Stimulated activated CD4-positive, alpha-beta T cell treated with anti-CD3 and anti-CD28 coated beads, Interleukin-1b, Interleukin-23, amount 100 ng/mL, for 24 hours (primary cell): ENCODE measurements at regions not wholly inside any gene's neighbourhood (a gene's known extent, or its start where the extent isn't known, plus 50 kb on each side); places are given as distances from the start of the nearest gene placed in this dataset.

Source experiments
- DNase-seq, 4 experiments: peaks; one replicate each; pipeline ENCODE4 v3.0.0-alpha.2; 2020; ENCODE audit warnings: low read depth in 4 of 4, low spot score in 1 of 4

DNA sequence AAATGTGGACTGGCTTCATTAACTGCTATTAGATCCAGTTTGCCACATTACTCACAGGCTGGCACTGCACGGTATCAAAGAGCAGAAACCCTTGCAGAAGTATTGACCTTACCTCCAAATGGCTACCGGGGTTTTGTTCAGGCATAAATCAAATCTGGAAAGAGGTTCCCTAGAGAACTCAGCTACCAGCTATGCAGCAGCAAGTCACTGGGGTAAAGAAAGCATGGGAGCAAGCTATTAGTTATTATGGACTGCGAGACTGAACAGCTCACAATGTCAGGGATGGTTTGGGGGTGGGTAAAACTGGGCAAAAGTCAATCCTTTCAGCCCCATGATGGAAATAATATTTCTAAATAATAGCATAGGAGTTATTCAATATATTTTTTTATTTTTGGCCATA is 128.1 kb downstream of the FANCF start:
- DNase-seq = no peak

DNA sequence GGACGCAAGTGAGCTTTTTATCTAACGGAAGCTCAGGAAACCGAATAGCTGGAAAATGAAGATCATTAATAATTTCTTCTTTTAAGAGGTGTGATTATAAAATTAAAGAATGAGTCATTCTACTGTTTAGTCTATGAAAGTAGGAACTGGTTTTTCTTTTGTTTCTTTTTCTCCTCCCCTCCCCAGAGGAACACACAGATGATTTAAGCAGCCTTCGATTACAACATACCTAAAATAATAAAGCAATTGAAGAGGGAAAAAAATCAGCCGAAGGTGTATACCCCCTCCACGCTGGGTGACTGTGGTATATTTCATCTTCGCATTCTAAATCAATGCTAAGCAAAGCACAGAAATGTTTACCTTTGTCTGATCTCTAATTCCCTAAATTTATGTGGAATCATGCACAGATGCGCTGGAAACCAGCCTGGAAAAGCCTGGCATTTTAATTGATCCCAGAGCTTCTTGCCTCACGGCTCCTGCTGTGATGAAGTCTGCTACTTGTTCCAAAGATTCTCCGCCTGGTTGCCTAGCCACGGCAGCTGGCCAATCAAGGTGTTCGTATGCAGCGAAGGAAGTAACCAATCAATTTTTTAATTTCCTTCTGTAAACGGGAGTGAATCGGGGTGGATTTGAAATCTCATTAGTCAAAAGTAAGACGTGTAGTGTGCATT is 133.9 kb downstream of the FANCF start:
- no peak for DNase-seq

DNA sequence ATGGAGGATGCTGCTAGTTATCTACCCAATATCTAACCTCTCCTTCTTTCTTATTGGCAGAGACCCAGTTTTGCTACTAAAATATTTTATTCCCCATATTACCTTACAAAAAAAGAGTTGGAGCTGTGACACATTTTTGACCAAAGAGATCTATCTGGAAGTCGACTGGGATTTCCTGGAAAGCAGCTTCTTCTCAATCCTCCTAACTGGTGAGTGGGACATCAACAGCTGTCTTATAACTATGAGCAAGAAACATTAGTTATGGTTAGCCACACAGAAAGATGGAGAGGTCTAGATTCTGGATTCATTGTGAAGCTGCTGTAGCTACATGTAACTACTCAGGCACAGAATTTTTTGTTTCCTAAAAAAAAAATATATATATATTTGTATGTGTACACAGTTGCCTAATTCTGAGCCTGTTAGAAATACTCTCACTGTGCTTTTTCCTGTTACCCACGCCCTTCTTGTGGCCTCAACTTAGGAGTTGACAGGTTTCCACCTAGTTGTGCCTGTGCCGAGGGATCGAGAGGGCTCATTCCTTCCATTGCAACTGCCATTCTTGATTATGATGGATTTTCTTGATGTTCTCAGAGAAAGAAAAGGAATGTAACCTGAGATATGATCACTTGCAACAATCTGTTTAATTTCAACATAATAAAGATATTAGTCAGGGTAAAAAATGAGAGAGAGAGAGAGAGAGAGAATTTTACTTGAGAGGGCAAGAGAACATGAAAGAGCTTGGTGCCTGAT is 142.0 kb downstream of the SLC17A6 start:
- DNase-seq = no peak

DNA sequence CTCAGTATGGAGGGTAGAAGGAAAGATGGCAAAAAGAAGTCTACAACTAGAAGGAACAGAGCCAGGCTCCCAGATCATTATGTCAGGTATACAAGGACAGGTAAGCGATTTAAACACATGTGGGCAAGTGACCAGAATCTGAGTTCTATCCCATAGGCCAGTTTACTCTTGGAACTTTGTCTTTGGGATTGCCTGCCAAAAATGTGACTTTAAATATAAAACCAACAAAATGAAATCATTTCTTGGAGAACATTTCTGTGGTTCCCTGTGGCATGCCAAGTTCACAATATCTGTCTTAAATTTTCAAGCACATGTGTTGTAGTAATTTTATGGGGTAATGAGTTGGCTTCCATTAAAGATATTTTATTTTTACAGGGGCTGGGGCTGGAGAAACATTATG is 141.0 kb downstream of the SLC17A6 start:
- DNase-seq = no peak

DNA sequence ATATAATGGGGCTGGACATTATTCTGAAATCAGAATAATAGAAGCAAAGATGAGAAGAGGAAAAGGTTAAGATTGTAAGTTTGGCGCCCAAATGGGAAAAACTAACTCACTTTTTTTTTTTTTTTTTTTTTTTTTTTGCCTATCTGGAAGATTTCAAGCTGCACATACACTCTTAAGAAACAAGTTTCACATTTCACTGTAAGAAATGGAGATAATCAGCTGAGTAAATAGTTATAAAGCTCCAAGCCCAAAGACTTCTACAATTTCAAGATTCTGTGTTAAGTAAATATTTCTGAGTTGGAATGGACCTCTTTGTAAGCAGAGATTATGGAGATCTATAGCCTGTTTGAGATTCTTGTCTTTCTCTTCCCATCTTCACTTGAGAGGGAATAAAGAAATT is 140.0 kb downstream of the SLC17A6 start:
- no peak for DNase-seq

DNA sequence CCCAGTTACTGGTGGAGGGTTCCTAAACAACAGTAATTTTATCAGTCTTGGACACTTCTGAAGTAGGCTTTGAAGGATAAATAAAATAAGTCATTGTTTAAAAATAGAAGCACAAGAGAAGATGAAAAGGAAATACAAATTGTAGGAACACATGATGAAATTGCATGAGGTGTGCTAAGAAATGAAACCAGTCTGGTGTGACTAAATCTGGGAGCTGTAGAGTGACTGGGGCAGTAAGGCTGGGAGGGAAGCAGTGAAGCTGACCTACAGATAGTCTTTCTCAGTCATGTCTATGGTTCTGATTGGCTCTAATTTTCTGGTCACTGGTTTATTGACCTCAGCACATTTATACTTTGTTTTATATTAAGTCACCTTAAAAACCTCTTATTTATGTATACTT is 139.1 kb downstream of the SLC17A6 start:
- DNase-seq = no peak

DNA sequence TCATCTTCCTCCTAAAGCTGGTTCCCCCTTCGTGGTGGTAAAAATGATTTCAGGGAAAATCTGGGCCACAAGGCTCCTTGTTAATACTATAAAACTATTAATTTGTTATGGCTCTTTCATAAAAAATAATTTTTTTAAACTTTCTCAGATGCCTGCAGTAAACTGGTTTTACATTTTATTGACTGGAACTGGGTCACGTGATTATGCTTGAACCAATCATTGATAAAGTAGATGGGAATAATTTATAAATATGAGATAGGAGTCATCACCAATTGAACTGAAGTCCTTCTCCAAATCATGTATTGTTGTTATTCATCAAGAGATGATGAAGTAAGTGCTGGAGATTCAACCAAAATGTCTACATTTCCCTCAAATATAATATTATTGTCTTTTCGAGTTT is 138.4 kb downstream of the SLC17A6 start:
- no peak for DNase-seq

DNA sequence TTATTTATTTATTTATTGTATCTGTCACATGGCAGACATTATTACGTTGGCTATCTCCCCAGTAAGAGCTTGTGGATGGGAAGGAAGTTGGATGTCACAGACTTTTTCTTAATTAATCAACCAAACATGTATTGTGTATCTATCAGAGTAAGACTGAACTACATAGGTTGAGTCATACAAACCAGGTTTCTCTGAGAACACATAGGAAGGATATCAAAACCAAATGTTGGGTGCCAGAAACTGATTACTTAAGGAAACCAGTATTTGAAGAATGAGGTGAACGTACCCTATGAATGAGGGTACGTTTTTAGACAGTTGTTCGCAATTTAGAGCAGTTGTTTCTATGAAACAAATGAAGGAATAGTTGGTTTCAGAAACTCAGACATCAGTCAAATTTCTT is 136.4 kb downstream of the SLC17A6 start:
- no peak for DNase-seq

DNA sequence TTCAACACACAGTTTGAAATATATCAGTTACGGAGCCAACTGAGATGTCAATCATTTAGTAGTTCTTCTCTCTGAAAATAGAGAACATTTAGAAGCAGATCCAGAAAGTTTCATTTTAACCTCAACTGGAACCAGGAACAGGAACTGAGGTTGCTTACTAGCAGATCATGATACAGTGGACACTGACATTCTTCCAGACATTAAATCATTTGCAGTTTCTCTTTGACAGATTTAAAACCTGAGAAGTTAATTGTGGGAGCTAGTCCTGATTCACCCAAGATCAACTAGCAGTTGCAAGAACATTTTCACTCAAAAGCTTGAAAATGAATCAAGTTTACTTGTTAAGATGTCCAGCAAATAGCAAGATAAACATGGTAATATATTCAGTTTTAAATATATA is 135.4 kb downstream of the SLC17A6 start:
- no peak for DNase-seq

DNA sequence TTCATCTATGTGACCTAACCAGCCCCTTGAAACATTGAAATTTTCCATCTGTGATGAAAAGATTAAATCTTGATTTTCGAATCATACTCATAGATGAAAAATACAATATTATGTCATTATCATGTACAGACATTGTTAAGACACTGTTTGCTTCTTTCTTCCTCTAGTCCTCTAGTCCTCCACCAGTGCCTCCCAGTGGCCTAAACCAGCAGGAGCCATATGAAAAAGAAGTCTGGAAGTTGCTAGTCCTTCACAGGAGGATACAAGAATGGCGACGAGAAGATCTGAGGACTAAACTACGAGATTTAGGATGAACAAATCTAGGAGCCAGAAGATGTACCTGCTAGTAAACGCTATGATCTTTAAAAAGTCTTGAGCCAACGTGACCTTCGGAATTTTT is 134.1 kb downstream of the SLC17A6 start:
- no peak for DNase-seq

DNA sequence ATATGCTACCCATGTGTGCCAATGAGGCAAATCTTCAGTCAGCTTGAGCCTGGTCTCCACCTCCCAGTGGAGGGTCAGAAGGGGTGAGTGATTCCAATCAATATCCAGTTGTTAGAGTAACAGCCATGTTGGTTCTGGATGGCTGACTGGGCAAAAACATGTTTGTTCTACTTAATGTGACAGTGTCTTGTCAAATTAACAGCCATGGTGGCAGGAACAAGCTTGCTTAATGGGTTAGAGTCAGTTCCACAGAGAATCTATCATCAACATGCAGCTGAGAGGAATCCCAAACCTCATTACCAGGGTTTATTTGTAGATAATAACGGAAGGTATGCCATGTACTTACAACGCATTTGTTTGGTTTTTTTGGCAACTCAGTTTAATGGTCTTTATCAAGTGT is 133.2 kb downstream of the SLC17A6 start:
- no peak for DNase-seq

DNA sequence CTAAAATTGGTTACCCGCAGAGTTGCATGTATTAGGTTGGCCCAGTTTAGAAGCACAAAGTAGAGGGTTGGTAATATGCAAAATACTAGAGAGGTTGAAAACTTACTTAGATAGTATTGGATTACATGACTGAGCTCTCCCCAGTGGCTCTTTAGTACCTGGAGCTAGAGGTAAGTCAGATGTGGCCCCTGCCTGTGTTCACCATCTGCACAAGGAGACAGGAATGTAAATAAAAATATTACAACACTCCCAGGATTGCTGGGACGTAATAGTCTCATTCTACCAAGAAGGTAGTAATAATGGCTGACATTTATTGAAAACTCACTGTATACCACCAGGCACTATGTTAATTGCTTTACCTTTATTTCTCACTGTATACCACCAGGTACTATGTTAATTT is 129.6 kb downstream of the SLC17A6 start:
- no peak for DNase-seq

DNA sequence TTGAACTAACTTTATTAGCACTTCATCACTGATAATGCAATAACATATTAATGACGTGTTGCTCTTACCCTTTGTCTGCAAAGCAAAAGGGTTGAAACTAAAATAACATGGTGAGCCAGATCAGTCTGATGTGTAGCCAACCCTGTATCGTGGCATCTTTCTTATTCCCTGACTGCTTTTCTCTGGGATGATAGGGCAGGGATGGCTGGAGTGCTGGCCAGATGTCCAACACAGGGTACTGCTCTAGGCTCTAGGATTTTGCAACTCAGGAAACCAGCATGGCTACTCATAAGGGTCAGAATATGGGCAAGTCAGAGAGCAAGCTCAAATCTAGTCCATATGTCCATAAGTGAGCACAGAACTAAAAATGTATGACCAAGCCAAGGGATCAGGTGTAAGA is 129.1 kb downstream of the SLC17A6 start:
- DNase-seq = no peak

DNA sequence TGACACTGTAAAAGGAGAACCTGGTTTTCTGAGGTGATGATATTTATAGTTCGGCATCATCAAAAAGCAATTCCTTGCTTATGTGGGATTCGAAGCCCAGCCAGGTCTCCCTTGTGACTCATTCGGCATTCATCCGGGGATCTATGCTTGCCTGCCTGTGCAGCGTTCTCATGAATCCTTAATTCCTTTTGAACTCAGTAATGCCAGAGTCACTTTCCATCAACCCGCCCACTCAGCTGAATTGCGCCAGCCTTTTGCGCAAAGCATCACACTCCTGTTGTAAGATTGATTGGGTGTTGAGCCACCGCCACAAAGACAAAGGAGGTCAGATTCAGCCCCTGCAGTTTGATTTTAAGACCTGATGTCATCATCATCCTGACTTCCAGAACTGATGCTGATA is 128.6 kb downstream of the SLC17A6 start:
- DNase-seq = no peak

DNA sequence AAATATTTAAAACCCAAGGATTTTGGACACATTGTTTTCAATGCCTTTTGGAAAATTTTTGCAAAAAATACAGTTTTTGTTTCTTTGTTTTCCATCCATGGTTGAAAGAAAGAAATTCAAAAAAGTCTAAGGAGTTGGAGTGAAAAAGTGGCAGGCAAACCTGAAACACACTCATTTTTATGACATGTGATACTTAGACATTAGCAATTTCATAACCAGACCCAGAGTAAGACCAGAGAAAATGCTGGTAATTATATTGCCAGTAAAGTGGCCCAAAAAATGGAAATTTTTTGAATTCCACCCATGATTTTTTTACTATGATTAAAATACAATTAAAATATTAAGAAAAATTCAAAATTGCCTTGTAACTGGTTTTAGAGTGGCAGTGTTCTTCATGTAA is 128.2 kb downstream of the SLC17A6 start:
- no peak for DNase-seq

DNA sequence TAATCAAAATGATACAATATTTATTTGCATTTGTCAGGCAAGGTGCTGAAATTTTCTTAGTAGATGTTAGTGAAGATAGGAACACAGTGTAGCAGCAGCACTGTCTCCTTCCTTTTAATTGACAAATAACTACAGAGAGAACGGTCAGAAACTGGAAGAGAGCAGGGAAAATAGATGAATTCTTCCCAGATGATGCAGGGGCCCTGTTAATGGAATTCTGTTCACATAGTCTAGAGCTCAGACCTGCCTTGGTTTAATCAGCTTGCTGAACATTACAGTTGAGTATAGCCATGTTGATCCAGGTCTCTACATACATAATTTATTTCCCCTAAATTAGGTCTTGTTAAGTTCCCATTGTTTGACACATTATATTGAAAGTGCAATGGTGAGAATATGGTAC is 127.4 kb downstream of the SLC17A6 start:
- no peak for DNase-seq

DNA sequence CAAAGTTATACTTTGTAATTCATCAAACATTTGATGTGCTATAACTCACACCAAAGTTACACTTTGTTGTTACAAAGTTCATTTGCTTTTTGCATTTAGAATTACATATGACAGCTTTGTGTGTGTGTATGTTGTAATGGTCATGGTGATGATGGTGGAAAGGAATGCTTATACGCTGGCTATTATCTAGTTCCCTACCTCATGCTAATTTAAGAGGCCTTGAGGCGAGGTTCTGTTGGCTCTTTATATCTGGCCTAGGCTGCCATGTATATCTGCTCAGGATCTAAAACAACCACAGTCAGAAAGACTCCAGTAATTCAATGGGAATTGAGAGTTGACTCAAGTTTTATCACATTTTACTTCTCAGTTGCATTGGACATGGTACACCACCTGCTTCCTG is 123.4 kb downstream of the SLC17A6 start:
- DNase-seq = no peak

DNA sequence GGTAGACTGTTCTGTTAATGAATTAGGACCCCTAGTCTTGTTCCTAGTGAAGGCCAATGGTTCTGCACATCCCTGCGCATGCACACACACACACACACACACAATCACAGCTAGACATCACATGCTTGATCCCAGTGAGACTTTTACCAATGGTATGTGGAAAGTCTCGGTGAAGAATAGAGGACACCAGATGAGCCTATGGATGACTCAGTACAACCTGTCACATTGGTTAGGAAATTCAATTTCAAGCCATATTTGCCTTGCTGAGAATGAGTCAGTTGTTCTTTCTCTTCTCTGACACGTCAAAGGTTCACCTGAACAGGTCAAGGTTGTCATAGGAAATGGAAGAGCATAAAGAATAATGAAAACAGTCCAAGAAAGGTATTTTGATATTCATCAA is 122.0 kb downstream of the SLC17A6 start:
- DNase-seq = no peak

DNA sequence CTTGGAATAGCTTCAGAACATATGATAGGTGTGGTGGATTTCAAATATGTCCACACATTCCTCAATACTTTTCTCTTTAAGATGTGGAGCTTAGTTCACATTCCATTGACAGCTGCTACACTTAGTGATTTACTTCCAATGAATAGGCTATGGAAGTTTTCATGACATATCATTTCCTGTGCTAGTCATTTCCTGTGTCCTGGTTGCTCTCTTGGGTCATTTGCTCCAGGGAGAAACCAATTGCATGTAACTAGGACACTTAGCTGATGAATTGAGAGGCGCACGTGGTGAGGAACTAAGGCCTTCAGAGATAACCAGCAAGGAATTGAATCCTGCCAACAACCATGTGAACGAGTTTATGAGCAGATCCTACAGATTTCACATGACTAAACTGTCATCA is 120.9 kb downstream of the SLC17A6 start:
- DNase-seq = no peak

DNA sequence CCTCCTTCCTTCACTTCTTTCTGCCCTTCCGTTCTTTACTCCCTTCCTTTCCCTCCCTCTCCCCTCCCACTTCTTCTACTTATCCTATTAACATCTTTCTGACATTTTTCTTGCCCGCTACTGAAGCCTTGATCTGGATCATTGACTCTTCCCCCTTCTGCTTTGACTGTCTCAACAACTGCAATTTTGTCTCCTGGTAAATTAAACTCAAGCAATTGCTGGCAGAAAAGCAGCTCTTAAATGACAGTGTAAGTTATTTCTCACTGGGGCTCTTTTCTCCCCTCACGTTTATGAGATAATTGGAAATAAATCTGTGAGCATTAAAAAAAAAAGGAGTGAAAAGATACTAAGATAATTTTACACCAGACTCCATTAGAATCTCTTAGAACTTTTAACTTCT is 120.0 kb downstream of the SLC17A6 start:
- no peak for DNase-seq

DNA sequence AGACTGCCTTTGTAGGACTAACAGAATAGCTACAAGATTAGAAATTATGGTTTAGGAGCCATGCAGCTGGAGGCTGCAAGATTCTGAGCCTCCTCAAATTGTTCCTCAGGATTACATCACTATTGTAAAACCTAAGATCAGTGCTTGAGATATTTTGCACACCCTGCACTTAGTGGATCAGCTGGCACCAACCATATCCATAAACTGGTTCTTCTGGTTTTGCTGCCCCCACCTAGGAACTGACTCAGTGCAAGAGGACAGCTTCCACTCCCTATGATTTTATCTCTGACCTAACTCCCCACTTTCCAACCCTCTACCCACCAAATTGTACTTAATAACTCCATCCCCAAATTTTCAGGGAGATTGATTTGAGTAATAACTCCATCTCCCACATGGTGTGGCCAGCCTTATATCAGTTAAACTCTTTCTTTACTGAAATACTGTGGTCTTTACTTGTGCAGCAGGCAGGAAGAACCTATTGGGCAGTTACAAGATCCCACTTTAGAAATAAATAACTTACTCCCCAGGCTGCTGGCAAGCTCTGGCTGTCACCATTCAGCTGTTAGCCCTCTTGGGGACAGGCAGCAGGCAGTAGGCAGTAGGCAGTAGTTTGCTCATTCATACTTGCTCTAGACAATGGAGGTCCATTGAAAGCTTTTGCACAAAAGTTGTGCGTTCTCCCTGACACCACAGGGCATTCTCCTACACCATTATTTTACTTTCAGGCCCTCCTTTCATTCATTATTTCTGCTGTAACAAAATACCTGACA is 119.0 kb downstream of the SLC17A6 start:
- no peak for DNase-seq

DNA sequence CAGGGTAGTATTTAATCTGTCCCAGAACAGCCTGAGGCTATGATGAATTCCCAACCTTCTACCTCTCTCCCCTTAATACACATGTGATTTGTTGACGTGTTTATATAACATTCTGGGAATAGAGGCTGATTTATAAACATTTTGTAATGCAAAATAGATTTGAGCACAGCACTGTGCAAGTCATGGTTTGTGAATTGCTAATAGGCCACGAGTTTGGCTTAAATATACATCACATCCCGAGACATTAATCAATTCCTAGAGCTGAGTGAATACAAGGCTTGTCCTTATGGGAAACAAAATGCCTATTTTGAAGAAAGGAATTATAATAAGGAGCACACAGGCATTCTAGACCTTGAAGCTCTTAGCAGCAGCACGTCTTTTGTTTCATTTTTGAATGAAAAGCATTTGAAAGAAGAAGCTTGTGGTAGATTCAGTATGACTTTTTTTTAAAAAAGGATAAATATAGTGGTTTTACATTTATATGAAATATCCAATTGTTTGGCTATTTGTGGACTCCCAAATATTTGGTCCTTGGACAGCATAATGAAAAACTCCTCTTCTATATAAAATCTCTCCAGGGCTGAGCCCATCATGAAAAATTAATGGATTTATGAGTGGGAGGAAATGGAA is 116.4 kb downstream of the SLC17A6 start:
- DNase-seq = no peak
